NCI-H1092 treated with DMSO at 0.1 percent for 48 hours (cell line): ENCODE measurements at regions not wholly inside any gene's neighbourhood (a gene's known extent, or its start where the extent isn't known, plus 50 kb on each side); places are given as distances from the start of the nearest gene placed in this dataset.

Source experiments
- DNase-seq: peaks from one replicate; lab custom pipeline; 2025; lab: John Stamatoyannopoulos, UW

DNA sequence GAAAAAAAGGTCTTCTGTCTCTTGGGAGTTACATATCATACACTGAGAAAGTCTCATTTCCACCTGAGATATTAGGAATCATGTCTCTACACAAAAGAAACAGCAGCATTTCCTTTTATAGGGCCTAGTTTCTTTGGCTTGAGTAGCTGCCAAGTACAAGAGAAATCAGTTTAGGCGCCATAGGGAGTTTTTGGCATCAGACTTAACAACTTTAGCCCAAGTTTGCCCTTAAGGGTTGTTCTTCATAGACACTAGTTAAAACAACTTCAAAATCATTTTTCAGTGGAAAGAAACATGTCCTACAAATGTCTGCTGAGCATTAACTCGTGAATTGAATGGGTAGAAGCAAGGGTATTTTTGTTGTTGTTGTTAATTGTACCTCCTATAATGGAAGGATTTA, 587.0 kb upstream of the DSEL start:
- DNase-seq = no peak

DNA sequence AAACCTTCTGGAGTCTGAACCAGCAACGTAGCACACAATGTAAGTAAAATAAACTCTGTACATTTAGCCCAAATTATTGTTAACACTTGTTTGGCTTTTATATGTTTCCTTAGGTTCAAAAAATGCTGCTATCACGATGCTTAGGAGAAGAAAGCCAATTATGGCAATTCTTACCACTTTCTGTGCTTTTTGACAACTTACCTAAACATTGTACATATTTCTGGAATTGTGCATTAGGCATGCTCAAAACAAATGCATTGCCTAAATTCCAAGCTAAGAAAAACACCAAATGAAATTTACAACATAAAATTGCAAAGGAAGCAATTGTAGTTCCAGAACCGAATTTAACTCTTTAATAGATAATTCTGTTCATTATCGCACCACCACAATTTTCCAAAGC, 585.6 kb upstream of the DSEL start:
- DNase-seq = no peak

DNA sequence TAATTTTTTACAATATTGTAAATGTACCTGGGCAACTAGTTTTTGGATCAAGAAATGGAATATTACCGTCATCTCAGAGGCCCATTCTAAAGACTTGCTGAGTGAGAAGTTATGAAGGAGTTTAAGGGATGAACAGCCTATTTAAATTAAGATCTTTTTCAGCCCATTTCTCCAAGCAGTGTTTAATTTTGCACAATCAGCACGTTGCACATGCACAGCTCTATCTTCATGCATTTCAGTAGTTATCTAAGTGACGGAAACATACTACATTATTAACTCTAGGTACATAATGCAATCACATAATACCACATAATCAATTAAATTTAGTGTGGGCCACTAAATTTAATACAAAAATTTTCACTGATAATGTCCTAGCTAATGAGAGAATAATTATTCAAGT, 582.1 kb upstream of the DSEL start:
- no peak for DNase-seq

DNA sequence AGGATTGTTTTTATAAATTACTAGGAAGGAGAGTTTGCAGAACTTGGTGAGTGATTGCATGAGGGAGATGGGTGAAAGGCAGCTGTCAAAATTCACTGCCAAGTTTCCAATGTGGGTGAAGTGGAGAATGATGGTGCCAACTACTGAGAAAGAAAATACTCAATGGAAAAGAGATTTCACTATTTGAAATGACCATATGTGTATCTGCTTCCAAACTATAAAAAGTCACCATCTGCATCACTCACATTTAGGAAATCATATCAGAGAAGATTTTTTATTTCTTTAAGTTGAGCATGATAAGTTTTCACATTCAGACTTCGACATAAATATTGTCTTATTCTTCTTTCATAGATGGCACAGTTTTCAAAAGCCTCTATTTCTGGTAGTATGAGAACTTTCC, 570.0 kb upstream of the DSEL start:
- DNase-seq = no peak

DNA sequence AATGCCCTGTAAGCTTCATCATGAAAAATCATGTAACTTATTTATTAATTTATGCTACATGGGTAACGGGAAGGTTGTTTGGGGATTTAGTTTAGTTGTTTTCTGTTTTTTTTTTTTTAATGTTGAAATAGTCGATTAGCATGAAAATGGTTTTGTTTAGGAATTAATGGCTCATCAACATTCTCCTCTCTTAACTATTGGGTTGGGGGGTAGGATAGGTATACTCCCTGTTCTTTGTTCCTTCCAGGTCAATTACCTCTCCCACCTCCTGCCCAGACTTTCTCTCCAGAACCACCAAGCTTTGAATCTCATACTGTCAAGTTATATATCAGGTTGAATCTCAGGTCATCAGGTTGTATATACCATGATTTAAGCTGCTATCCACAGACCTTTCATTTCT, 568.7 kb upstream of the DSEL start:
- no peak for DNase-seq

DNA sequence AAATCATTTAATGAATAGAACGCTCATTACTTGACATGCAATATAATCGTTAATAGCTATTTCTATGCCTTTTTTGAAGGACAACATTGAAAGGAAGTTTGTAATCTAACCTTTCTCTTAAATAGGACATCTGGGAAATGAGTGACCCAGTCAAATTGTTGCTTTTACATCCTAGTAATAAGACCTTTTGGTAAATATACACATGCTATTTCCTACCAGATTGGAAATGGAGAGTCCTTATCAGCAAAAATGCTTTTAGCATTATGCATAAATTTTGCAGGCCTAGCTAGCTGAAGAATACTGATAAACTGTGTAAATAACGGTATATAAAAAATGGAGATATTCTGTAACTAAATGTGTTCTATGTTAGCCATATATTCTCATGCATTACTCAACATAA, 567.3 kb upstream of the DSEL start:
- DNase-seq = no peak

DNA sequence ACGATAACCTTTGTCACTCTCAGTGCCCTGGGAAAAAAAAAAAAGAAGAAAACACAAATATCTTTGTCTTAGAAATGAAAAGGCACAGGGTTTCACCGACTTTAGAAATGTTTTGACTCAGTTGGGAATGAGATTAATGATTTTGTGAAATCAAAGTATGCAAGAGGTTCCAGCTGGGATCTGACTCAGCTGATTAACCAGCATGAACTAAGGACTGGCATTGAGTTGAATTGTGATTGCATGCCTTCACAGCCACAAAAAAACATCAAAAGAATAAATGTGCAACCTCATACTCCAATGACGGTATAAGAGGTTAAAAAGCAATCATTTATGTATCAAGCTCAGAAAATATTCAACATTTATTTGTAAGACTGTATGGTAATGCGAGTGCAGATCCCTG, 566.6 kb upstream of the DSEL start:
- no peak for DNase-seq

DNA sequence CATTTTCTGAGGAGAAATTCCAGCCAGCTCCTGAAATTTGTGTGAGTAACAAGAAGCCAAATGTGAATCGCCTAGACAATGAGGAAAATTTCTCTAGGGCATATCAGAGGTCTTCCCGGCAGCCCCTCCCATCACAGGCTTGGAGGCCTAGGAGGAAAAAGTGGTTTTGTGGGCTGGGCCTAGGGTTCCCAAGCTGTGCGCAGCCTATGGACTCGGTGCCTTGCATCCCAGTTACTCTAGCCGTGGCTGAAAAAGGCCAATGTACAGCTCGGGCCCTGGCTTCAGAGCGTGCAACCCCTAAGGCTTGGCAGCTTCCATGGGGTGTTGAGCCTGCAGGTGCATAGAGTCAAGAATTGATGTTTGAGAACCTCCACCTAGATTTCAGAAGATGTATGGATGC, 556.2 kb upstream of the DSEL start:
- no peak for DNase-seq

DNA sequence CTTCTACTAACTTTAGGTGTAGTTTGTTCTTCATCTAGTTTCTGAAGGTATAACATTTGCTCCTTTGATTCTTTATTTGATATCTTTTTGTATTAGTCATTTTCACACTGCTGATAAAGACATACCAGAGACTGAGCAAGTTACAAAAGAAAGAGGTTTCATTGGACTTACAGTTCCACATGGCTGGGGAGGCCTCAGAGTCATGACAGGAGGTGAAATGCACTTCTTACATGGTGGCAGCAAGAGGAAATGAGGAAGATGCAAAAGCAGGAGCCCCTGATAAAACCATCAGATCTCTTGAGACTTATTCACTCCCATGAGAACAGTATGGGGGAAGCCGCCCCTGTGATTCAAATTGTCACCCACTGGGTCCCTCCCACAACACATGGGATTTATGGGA, 544.4 kb upstream of the DSEL start:
- no peak for DNase-seq

DNA sequence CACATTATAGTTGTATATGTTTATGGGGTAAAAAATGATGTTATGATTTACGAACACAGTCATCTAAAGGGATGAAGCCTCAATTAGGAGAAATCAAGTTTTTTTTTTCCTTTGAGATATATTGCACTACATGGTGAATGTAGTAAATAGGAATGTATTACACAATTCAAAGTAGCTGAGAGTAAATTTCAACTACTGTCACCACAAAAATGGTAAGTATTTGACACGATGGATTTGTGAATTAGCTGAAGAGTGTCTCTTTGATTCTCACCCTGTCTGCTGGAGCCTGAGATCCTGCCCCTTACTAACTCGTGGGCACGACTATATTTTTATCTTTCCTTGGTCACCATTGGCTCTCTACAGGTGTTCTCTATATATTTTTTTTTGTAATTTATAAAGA, 540.4 kb upstream of the DSEL start:
- no peak for DNase-seq

DNA sequence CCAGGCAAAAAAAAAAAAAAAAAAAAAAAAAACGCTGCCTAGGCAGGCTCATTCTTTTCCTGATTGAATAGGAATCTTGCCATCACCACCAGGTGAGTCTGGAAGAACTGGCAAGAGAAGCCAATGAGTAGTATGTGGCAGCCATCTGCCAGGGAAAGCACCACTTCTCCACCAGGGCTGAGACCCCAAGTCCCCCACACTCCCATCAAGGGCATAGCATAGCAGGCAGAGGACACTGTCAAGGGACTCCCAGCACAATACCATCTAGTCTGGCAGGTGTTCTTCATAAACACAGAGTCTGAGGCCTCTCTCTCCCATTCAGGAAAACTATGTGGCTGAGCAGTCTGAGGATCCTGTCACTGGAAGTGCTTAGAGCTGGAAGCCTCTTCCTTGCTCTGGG, 538.1 kb upstream of the DSEL start:
- no peak for DNase-seq

DNA sequence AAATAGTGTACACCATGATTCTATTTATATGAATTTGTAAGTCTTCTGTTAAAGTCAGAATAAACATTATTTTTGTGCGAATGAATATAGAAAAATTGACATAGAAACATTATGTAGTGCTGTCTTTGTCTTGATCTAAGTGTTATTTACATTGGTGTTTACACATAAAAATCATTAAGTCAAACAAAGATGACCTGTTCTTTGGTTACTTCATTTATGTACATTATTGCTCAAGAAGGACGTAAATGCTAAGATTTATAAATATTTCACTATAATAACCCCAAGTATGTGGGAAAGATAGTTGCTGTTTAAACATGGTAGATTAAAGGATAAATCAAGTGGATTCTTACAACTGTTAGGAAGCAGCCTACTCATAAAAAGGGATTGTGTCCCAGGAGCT, 536.8 kb upstream of the DSEL start:
- DNase-seq = no peak

DNA sequence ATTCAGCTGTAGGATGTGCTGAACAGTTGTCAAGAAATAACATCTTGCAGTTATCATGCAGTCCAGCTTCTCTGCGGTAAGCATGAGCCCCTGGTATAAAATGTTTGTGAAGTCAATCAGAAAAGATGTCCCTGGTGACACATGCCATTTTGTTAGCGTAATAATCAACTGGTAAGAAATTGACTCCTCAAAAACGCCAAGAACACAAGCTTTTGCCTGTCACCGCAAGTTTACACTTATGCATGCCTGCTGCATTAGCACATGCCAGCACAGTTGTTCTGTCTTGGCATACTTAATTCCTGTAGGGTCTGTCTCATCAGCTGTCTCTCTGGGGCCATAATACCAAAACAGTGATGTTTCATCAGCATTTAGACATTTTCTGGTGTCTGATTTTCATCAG, 524.8 kb upstream of the DSEL start:
- DNase-seq = no peak

DNA sequence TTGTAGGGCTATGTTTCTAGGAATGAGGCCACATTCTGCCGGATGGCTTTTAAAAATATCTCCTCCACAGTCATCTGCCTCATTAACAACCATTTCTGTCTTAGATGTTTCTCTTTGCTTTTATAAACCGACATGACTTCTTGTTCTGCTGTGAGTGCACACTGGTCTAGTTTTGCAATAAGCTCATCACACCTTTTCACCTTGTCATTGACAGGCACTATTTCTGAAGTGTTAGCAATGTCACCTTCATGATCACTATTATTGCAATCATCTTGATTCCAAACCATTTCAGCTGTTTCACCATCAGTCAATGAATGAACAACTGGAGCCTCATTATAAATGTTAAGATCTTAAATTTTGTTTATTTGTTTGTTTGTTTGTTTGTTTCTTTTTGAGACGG, 523.7 kb upstream of the DSEL start:
- DNase-seq = no peak

DNA sequence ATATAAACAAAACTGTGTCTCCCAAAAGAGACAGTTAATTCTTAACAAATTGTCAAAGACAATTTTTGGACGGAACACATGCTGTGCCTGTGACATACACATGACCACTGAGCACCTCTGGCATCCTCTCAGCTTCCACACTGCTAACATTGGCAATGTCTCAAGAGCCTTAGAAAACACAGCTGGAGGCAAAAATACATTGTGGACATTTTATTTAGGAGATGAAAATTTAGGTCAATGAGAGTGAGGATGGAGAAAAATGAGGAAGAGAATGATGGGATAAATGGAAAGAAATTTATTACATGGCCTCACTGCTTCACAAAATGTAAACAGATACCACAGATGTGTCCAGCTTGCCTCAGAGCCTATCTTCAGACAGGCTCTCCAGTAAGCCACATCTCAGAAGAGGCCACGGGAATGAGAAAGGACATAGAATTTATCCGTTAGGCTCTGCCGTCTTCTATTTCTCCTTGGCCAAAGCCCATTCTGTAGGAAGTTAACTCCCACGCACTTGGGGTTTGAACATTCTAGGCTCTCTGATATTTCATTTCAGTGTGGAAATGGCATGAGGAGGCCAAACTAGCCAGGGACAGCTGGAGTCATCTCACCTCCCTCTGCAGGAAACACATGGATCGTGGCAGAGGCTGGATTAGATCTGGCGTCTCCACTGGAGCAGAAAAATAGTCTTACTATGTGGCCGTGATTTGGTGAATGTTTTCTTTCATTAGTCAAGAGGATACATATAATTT, 519.4 kb upstream of the DSEL start:
- DNase-seq = no peak

DNA sequence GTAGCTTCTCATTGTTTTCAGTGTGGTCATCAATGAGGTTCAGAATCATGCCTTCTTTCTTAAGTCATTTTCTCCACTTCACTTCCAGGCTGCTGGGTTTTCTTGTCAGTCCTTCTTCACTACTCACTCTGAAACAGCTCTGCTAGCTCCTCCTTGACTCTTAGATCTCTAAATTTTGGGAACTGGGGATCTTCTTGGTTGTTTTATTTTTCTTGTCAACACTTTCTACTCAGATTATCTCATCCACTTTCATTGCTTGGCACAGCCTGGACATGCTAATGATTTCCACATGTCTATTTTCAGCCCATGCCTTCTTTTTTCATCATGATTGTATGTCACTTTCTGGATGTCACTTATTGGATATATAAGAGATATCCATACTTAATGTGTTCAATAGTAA, 517.8 kb upstream of the DSEL start:
- no peak for DNase-seq

DNA sequence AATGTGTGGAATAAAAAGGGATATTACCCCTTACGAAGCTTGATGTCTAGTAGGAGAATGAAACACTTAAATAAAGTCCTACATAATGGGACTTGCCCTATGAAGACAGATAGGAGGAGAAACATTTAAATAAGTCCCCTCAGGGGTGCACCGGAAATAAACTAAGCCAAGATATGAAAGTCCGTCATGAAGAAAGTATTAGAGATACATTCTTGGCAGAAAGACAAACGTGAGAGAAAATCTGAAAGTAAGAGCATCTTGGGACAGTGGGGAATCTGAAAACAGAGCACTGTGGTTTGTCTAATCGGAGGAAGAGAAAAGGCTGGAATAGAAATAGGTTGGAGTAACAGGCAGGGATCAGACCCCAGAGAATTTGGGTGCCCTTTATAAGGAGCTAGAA, 516.9 kb upstream of the DSEL start:
- no peak for DNase-seq

DNA sequence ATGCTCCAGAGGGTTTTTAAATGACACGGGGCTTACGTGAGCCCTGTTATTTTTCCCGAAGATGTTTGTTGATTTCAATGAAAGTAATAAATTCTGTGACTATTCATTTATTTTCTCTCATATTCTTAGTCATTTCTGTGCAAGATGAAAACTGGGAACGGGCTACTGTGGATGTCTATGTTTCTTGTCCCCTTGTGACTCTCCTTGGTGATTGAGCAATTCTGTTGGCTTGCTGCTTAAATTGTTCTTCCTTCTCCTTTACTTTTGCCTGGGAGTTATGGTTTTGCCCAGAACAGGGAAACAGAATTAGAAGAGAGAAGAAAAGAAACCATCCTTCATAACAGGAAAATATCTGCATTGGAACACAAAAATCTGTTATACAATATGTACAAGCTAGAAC, 508.2 kb upstream of the DSEL start:
- DNase-seq = no peak

DNA sequence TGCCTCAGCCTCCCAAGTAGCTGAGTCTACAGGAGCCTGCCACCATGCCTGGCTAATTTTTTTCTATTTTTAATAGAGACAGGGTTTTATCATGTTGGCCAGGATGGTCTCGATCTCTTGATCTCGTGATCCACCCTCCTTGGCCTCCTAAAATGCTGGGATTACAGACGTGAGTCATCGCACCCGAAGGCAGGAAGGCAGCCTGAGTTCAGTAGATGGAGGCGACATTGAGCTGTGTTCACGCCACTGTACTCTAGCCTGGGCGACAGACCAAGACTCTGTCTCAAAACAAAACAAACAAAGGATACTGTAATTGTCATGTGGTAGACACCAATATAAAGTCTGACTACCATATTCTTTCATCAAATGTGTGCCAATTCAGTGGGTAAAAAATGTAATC, 500.9 kb upstream of the DSEL start:
- no peak for DNase-seq

DNA sequence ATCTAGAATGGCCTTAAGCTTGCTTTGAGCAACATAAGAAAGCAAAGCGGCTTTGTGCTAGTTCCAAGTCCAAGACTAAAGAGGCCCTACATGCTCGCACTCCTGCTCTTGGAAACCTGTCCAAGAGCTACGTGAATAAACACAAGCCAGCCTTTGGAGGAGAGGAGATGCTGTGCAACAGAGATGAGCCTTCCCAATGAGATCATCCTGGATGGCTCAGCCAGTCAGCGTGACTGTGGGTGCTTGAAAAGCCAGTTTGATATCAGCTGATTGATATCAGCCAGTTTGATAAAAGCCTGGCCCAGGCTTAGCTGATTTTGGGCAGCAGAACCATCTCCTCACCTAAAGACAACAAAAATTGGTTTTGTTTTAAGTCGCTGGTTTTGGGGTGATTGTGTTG, 481.0 kb upstream of the DSEL start:
- DNase-seq = no peak

DNA sequence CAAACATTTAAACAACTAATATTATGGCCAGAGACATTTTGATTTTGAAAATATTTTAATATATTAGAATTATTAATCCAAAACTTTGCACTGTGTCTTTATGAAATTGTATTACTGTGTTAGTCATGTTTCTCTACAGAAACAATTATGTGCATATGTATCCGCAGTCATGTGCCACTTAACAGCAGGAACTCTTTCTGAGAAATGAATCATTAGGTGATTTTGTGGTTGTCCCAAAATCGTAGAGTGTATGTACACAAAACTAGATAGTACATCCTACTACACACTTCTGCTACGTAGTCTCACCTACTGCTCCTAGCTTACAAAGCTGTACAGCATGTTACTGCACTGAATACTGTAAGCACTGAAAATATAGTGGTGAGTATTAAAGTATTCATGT, 479.2 kb upstream of the DSEL start:
- DNase-seq = no peak

DNA sequence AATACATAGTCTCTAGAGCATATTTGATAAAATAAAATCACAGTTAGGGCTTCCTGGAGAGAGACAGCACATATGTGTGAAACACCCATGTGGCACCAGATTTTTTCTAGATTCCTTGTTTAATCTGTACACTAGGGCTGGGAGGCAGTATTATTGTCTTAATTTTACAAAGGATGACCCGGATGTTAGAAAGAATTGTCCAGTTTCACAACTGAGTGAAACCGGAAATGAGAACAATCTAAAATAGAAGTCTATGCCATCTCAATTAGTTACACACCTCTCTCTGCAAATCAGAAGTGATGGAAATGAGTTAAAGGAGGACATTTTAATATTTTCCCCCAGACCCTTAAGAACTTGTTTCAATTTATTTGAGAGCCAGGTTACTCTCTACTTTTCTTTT, 463.7 kb upstream of the DSEL start:
- no peak for DNase-seq

DNA sequence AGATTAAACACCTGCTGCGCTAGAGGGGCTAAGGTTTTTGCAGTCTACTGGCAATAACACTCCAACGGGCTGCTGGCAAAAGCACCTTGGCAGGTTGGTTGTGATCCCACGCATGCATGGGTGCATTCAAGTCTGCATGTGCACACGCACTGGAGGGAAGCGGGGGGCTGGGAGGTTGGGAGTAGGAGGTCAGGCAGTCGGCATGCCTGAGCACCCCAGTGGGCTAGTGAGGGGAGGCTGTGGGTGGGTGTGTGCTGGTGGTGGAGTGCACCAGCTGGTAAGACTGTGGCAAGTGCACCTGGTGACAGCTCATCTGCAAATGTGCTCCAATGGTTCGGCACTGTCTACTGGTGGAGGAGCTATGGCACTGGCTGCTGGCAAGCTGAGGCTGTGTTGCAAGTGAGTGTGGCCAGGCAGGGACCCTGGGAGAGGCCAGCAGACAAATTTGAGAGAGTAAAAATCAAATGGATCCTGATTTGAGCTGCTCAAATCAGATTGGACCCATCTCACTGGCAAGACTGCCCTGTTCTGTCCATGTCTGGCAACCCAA, 460.6 kb upstream of the DSEL start:
- no peak for DNase-seq

DNA sequence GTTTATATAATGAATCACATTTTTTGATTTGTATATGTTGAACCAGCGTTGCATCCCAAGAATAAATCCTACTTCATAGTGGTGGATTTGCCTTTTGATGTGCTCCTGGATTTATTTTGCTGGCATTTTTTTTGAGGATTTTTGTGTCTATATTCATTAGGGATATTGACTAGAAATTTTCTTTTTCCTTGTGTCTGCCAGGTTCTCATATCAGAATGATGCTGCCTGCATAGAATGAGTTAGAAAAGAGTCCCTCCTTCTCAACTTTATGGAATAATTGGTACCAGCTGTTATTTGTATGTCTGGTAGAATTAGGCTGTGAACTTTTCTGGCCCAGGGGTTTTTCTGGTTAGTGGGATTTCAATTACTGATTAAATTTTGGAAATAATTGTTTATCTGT, 457.4 kb upstream of the DSEL start:
- no peak for DNase-seq

DNA sequence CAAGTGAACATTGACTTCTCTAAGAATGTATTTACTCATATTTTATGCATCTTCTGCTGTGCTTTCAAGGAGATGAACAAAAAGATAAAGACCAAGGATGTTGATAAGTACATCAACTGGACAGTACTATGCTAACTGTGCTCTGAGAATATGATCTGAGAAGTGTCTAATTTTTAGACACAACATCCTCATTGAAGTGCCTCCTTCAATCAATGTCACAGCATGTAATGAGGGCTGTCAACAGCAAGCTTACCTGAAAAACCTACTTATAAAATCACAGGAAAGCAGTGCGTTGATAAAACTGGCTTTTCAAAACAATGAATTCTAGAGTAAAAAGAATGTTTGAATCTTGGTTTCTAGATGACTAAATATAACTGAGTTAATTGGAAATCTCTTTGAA, 452.9 kb upstream of the DSEL start:
- DNase-seq = no peak
